WTC11 (cell line): ENCODE measurements at regions not wholly inside any gene's neighbourhood (a gene's known extent, or its start where the extent isn't known, plus 50 kb on each side); places are given as distances from the start of the nearest gene placed in this dataset.

Source experiments
- ATAC-seq: fragments of 200-7000 bp; cut with Tn5 transposase; 2 replicates; pipeline ENCODE4 v1.10.0; 2021; ENCODE audit warnings: mild to moderate bottlenecking, moderate library complexity
- CTCF ChIA-PET: fragments of 300-600 bp; sonication (Branson Sonifier 250); formaldehyde crosslinking; loops from one replicate; lab custom pipeline; 2021; ENCODE audit warnings: antibody characterized with exemption; lab: Charles Lee
- POLR2A ChIA-PET: fragments of 350-600 bp; sonication (Branson Sonifier 250); formaldehyde crosslinking; loops from one replicate; lab custom pipeline; 2021; ENCODE audit warnings: antibody characterized with exemption; lab: Charles Lee
- DNase-seq: peaks from one replicate; pipeline ENCODE4 v3.0.0; 2021; ENCODE audit warnings: low spot score
- H3K27ac Mint-ChIP-seq: 2 replicates; pipeline ENCODE4 v1.8.0; 2021; ENCODE audit warnings: mixed read lengths
- H3K27me3 Mint-ChIP-seq: 2 replicates; pipeline ENCODE4 v1.8.0; 2021; ENCODE audit warnings: low read depth, mild to moderate bottlenecking, moderate library complexity, mixed read lengths
- H3K36me3 Mint-ChIP-seq: 2 replicates; pipeline ENCODE4 v1.8.0; 2021; ENCODE audit warnings: mixed read lengths
- H3K4me1 Mint-ChIP-seq: 2 replicates; pipeline ENCODE4 v1.8.0; 2022; ENCODE audit warnings: mixed read lengths
- H3K4me3 Mint-ChIP-seq: 2 replicates; pipeline ENCODE4 v1.8.0; 2021; ENCODE audit warnings: mild to moderate bottlenecking, moderate library complexity, mixed read lengths
- H3K9me3 Mint-ChIP-seq: 2 replicates; pipeline ENCODE4 v1.8.0; 2021; ENCODE audit warnings: mixed read lengths
- ARID4B ChIP-seq: sonication (generic); formaldehyde crosslinking; IDR thresholded peaks from 2 replicates; pipeline ENCODE4 v1.8.0; 2023; ENCODE audit warnings: missing genetic modification reagents, mild to moderate bottlenecking, borderline replicate concordance
- ATF2 ChIP-seq: sonication (generic); formaldehyde crosslinking; IDR thresholded peaks from 2 replicates; pipeline ENCODE4 v1.8.1; 2022; ENCODE audit warnings: low read depth, missing genetic modification reagents, borderline replicate concordance
- ATF6 ChIP-seq: sonication (generic); formaldehyde crosslinking; IDR thresholded peaks from 2 replicates; pipeline ENCODE4 v1.8.1; 2023; ENCODE audit warnings: mild to moderate bottlenecking, missing genetic modification reagents
- E2F4 ChIP-seq: sonication (generic); formaldehyde crosslinking; IDR thresholded peaks from 2 replicates; pipeline ENCODE4 v1.8.1; 2022; ENCODE audit warnings: low read depth, mild to moderate bottlenecking, moderate library complexity, missing genetic modification reagents, borderline replicate concordance
- ELF4 ChIP-seq: sonication (generic); formaldehyde crosslinking; IDR thresholded peaks from 2 replicates; pipeline ENCODE4 v1.8.1; 2022; ENCODE audit warnings: low read depth, mild to moderate bottlenecking, moderate library complexity, missing genetic modification reagents
- HMGA2 ChIP-seq: fragments of 250-450 bp; sonication (Bioruptor Pico); IDR thresholded peaks from 2 replicates; pipeline ENCODE4 v1.4.0; 2021; ENCODE audit warnings: mild to moderate bottlenecking, moderate library complexity
- MLX ChIP-seq: sonication (generic); formaldehyde crosslinking; IDR thresholded peaks from 2 replicates; pipeline ENCODE4 v1.8.1; 2023; ENCODE audit warnings: mild to moderate bottlenecking, missing genetic modification reagents, moderate library complexity
- MXD4 ChIP-seq: fragments of 250-450 bp; sonication (Bioruptor Pico); IDR thresholded peaks from 2 replicates; pipeline ENCODE4 v1.8.0; 2021; ENCODE audit warnings: mild to moderate bottlenecking, moderate library complexity, borderline replicate concordance
- NFE2L1 ChIP-seq: sonication (generic); formaldehyde crosslinking; IDR thresholded peaks from 2 replicates; pipeline ENCODE4 v1.8.1; 2023; ENCODE audit warnings: missing genetic modification reagents
- NR1H2 ChIP-seq: sonication (generic); formaldehyde crosslinking; IDR thresholded peaks from 2 replicates; pipeline ENCODE4 v1.9.0; 2021; ENCODE audit warnings: mild to moderate bottlenecking, moderate library complexity, missing genetic modification reagents
- RORB ChIP-seq: fragments of 250-450 bp; sonication (Bioruptor Pico); IDR thresholded peaks from 2 replicates; pipeline ENCODE4 v1.9.0; 2021; ENCODE audit warnings: mild to moderate bottlenecking
- SMAD3 ChIP-seq: sonication (generic); formaldehyde crosslinking; IDR thresholded peaks from 2 replicates; pipeline ENCODE4 v1.8.0; 2022; ENCODE audit warnings: missing genetic modification reagents, mild to moderate bottlenecking, borderline replicate concordance
- TP53 ChIP-seq: sonication (generic); formaldehyde crosslinking; IDR thresholded peaks from 2 replicates; pipeline ENCODE4 v1.8.1; 2023; ENCODE audit warnings: mild to moderate bottlenecking, missing genetic modification reagents
- ZNF232 ChIP-seq: sonication (generic); formaldehyde crosslinking; IDR thresholded peaks from 2 replicates; pipeline ENCODE4 v1.8.0; 2022; ENCODE audit warnings: mild to moderate bottlenecking, missing genetic modification reagents
- ZNF396 ChIP-seq: fragments of 250-450 bp; sonication (Bioruptor Pico); IDR thresholded peaks from 2 replicates; pipeline ENCODE4 v1.8.0; 2021; ENCODE audit warnings: mild to moderate bottlenecking, moderate library complexity, borderline replicate concordance
- ZNF532 ChIP-seq: fragments of 250-450 bp; sonication (Bioruptor Pico); IDR thresholded peaks from 2 replicates; pipeline ENCODE4 v1.9.0; 2021; ENCODE audit warnings: mild to moderate bottlenecking, borderline replicate concordance

GRCh38 chr17:53719229-53719628 lies 103.5 kb upstream of the KIF2B start:
- DNase-seq: no peak
- TF ChIP-seq TP53 (no peak), NR1H2 (CRISPR knock-in tag) (no peak), ATF2 (CRISPR knock-in tag) (no peak), NFE2L1 (CRISPR knock-in tag) (no peak), ATF6 (CRISPR knock-in tag) (no peak), HMGA2 (CRISPR knock-in tag) (no peak), ARID4B (CRISPR knock-in tag) (no peak), E2F4 (no peak), MXD4 (CRISPR knock-in tag) (no peak), ZNF532 (CRISPR knock-in tag) (no peak), ZNF232 (CRISPR knock-in tag) (no peak), ELF4 (CRISPR knock-in tag) (no peak), ZNF396 (CRISPR knock-in tag) (no peak), SMAD3 (no peak), MLX (CRISPR knock-in tag) (no peak), RORB (CRISPR knock-in tag) (no peak)
- Mint-ChIP-seq H3K36me3 (peaks cover 13% of the 10 kb centered on the region), H3K27ac (no peak overlapping the region), H3K27me3 (no peaks in the 10 kb centered on the region), H3K9me3 (peaks cover 36% of the 10 kb centered on the region), H3K4me3 (no peak overlapping the region), H3K4me1 (no peaks in the 10 kb centered on the region)
- ATAC-seq: no peak
- ChIA-PET POLR2A (no interaction called here), CTCF (no interaction called here)
